ENCODE measurements at regions not wholly inside any gene's neighbourhood (a gene's known extent, or its start where the extent isn't known, plus 50 kb on each side); places are given as distances from the start of the nearest gene placed in this dataset.

DNA sequence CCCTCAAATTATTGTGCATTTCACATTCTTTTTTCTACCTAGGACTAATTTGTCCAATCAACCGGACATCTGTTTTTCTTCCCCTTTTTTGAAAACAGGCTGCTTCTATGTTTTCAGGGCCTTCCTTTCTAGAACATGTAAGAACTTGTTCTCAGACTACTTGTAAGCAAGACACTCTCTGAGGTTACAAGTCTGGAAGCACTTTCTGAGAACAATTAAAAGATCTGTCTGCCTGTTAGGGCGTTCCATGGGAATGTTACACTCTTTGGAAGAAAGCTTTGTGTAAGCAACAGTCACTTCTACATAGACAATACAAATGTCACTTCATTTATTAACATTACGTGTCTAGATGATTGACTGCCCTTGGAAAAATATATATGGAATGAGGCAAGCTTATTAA is 50.9 kb upstream of the HSPB3 start:
- no peak for DNase-seq
- no peak overlapping the region for H2AFZ ChIP-seq (ENCODE audit: low read length)

DNA sequence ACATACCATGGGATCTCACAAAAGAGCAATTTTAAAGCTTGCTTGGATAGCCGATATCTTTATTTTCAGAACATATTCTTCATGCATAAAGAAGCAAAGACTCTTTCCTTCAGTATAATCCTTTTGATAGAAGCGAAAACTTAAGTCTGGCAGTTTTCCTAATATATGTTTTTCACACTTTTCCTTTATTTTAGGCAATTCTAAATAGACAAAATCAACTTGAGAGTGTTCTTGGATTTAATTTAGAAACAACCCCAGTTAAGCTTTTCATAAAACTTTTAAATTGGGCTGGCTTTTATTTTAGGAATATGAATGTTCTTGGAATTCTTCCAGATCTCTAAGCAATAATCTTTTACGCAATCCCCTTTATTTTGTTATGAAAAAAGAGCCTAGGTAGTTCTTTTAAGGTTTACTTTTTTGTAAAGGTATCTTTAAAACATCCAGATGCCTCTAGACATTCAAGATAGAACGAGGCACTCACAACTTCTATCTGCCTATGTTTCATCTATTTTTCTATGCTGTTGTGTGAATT is 51.5 kb upstream of the HSPB3 start:
- no TSS peak for BruUV-seq (replicated peaks)
- no peaks in the 10 kb centered on the region for H3K9me3 ChIP-seq (ENCODE audit: low read length)
- CTCF ChIA-PET = no interaction called here

More for the DNA sequence above, 50.9 kb upstream of the HSPB3 start:
- POLR2A ChIA-PET (ENCODE audit: unreplicated experiment) = no interaction called here
- Histone ChIP-seq H3K4me3 (ENCODE audit: low read length) (no peak overlapping the region), H3K36me3 (ENCODE audit: low read depth, low read length) (no peaks in the 10 kb centered on the region), H3K4me2 (ENCODE audit: low read length) (no peak overlapping the region), H3K27me3 (ENCODE audit: low read length) (no peaks in the 10 kb centered on the region), H3K9me3 (ENCODE audit: low read length) (no peaks in the 10 kb centered on the region), H4K20me1 (ENCODE audit: low read length) (no peaks in the 10 kb centered on the region), H3K79me2 (ENCODE audit: low read length) (no peaks in the 10 kb centered on the region), H3K9ac (ENCODE audit: low read length) (no peak overlapping the region), H3F3A (ENCODE audit: low read length, unreplicated experiment) (no peaks in the 10 kb centered on the region), H3K27ac (ENCODE audit: low read length) (no peak overlapping the region), H3K9me2 (replicated peaks; ENCODE audit: low read length) (no peaks in the 10 kb centered on the region), H3K4me1 (ENCODE audit: insufficient read depth, low read length) (no peaks in the 10 kb centered on the region)
- TF ChIP-seq, protein P1, sequence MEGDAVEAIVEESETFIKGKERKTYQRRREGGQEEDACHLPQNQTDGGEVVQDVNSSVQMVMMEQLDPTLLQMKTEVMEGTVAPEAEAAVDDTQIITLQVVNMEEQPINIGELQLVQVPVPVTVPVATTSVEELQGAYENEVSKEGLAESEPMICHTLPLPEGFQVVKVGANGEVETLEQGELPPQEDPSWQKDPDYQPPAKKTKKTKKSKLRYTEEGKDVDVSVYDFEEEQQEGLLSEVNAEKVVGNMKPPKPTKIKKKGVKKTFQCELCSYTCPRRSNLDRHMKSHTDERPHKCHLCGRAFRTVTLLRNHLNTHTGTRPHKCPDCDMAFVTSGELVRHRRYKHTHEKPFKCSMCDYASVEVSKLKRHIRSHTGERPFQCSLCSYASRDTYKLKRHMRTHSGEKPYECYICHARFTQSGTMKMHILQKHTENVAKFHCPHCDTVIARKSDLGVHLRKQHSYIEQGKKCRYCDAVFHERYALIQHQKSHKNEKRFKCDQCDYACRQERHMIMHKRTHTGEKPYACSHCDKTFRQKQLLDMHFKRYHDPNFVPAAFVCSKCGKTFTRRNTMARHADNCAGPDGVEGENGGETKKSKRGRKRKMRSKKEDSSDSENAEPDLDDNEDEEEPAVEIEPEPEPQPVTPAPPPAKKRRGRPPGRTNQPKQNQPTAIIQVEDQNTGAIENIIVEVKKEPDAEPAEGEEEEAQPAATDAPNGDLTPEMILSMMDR (conservative IDR thresholded peaks at IDR 0.05; ENCODE audit: low read depth, low read length) = no peak
- TF ChIP-seq EZH2 (IDR thresholded peaks at IDR 0.05; ENCODE audit: low read length, unreplicated experiment) (no peak), EZH2phosphoT487 (IDR thresholded peaks at IDR 0.05; ENCODE audit: borderline replicate concordance, low read length) (no peak)
- CTCF ChIA-PET = no interaction called here
- no TSS peak for BruUV-seq (replicated peaks)
- no peak for ATAC-seq
- intact Hi-C loops (cut with micrococcal nuclease) = no loop called here

DNA sequence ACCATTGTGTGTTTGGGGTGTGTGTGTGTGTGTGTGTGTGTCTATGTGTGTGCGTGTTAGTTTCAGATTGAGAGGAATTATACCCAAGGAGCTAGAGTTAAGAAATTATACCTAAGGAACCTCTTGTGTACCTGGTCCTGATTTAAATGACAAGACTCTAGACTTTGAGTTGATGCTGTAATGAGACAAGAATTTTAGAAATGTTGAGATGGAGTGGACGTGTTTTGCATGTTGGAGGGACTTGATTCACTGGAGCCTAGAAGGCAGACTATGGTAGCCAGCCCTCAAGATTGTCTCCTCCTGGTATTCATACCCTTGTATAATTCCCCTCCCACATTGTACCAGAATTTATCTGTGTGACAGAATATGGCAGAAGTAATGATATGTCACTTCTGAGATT is 52.4 kb upstream of the HSPB3 start:
- ChIA-PET POLR2A (ENCODE audit: unreplicated experiment) (no interaction called here), CTCF (interaction anchor here (0.7 kb wide), 1 partner anchor 10 kb away, joined by 3 read pairs; no protein-coding TSS in a partner anchor)
- intact Hi-C loops (cut with micrococcal nuclease) = no loop called here

More for the DNA sequence above, 51.5 kb upstream of the HSPB3 start:
- Histone ChIP-seq H3K4me2 (ENCODE audit: low read length) (no peak overlapping the region), H2AFZ (ENCODE audit: low read length) (no peak overlapping the region), H3K9me2 (replicated peaks; ENCODE audit: low read length) (no peaks in the 10 kb centered on the region), H3K27me3 (ENCODE audit: low read length) (no peaks in the 10 kb centered on the region), H3K4me3 (ENCODE audit: low read length) (no peak overlapping the region), H3K36me3 (ENCODE audit: low read depth, low read length) (no peaks in the 10 kb centered on the region), H3F3A (ENCODE audit: low read length, unreplicated experiment) (no peaks in the 10 kb centered on the region), H3K4me1 (ENCODE audit: insufficient read depth, low read length) (no peaks in the 10 kb centered on the region), H3K27ac (ENCODE audit: low read length) (no peak overlapping the region), H3K79me2 (ENCODE audit: low read length) (no peaks in the 10 kb centered on the region), H3K9ac (ENCODE audit: low read length) (no peak overlapping the region), H4K20me1 (ENCODE audit: low read length) (no peaks in the 10 kb centered on the region)
- no peak for ATAC-seq
- TF ChIP-seq EZH2 (IDR thresholded peaks at IDR 0.05; ENCODE audit: low read length, unreplicated experiment) = no peak
- TF ChIP-seq, protein P1 (conservative IDR thresholded peaks at IDR 0.05; ENCODE audit: low read depth, low read length) = no peak
- POLR2A ChIA-PET (ENCODE audit: unreplicated experiment) = no interaction called here
- intact Hi-C loops (cut with micrococcal nuclease) = no loop called here
- DNase-seq = no peak

More for the DNA sequence above, 52.4 kb upstream of the HSPB3 start:
- ATAC-seq = no peak
- Histone ChIP-seq H3K4me3 (ENCODE audit: low read length) (no peak overlapping the region), H3K9me3 (ENCODE audit: low read length) (no peaks in the 10 kb centered on the region), H3K79me2 (ENCODE audit: low read length) (no peaks in the 10 kb centered on the region), H3K9ac (ENCODE audit: low read length) (no peak overlapping the region), H3K9me2 (replicated peaks; ENCODE audit: low read length) (no peaks in the 10 kb centered on the region), H3K4me1 (ENCODE audit: insufficient read depth, low read length) (no peaks in the 10 kb centered on the region), H3K27me3 (ENCODE audit: low read length) (no peaks in the 10 kb centered on the region), H2AFZ (ENCODE audit: low read length) (no peak overlapping the region), H3K27ac (ENCODE audit: low read length) (no peak overlapping the region), H4K20me1 (ENCODE audit: low read length) (no peaks in the 10 kb centered on the region), H3F3A (ENCODE audit: low read length, unreplicated experiment) (no peaks in the 10 kb centered on the region), H3K36me3 (ENCODE audit: low read depth, low read length) (no peaks in the 10 kb centered on the region), H3K4me2 (ENCODE audit: low read length) (no peak overlapping the region)
- no peak for DNase-seq
- no TSS peak for BruUV-seq (replicated peaks)
- TF ChIP-seq, protein P1 (conservative IDR thresholded peaks at IDR 0.05; ENCODE audit: low read depth, low read length) = no peak
- TF ChIP-seq EZH2 (IDR thresholded peaks at IDR 0.05; ENCODE audit: low read length, unreplicated experiment) (no peak), EZH2phosphoT487 (IDR thresholded peaks at IDR 0.05; ENCODE audit: borderline replicate concordance, low read length) (no peak)

All from PC-3 (cell line).